ENCODE measurements at regions not wholly inside any gene's neighbourhood (a gene's known extent, or its start where the extent isn't known, plus 50 kb on each side); places are given as distances from the start of the nearest gene placed in this dataset.

- no peak for DNase-seq (ENCODE audit: insufficient read length, low spot score)
- TF ChIP-seq, protein P1, sequence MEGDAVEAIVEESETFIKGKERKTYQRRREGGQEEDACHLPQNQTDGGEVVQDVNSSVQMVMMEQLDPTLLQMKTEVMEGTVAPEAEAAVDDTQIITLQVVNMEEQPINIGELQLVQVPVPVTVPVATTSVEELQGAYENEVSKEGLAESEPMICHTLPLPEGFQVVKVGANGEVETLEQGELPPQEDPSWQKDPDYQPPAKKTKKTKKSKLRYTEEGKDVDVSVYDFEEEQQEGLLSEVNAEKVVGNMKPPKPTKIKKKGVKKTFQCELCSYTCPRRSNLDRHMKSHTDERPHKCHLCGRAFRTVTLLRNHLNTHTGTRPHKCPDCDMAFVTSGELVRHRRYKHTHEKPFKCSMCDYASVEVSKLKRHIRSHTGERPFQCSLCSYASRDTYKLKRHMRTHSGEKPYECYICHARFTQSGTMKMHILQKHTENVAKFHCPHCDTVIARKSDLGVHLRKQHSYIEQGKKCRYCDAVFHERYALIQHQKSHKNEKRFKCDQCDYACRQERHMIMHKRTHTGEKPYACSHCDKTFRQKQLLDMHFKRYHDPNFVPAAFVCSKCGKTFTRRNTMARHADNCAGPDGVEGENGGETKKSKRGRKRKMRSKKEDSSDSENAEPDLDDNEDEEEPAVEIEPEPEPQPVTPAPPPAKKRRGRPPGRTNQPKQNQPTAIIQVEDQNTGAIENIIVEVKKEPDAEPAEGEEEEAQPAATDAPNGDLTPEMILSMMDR (IDR thresholded peaks at IDR 0.05; ENCODE audit: insufficient read depth, missing control alignments) = no peak
- FAIRE-seq = no peak
These were observed 722.3 kb upstream of the FLRT2 start for GRCh38 chr14:84807673-84808072.

GRCh38 chr14:84809158-84809557, 720.8 kb upstream of the FLRT2 start:
- no peak for FAIRE-seq
- no peak for DNase-seq (ENCODE audit: insufficient read length, low spot score)
- TF ChIP-seq, protein P1 (IDR thresholded peaks at IDR 0.05; ENCODE audit: insufficient read depth, missing control alignments) = no peak

DNA sequence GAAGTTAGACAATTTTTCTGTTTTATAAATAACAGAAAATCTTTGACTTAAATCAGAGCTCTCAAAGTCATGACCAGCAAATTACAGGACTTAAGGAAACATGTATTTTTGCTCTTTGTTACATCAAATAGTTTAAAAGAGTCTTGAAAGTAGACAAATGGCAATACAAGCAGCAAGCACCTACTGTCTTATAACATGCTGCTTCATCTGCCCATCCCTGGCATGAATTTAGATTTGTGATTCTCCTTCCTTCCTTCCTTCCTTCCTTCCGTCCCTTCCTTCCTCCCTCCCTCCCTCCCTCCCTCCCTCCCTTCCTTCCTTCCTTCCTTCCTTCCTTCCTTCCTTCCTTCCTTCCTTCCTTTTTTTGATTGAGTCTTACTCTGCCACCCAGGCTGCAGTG, 715.6 kb upstream of the FLRT2 start:
- no peak for FAIRE-seq

DNA sequence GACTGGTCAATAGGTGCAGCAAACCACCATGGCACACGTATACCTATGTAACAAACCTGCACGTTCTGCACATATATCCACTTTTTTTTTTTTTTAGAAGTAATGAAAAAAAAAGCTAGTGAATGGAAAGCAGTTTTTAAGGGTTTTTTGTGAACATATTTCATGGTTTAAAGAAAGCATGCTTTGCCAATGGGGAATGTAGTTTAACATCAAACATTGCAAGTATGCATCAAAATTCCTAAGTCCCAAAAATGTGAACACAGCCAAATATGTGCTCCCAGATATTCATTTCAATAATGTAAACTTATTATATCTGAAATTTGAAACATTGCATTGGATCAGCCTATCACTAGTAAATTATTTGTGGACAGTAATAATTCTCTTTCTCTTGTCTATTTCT, 710.4 kb upstream of the FLRT2 start:
- TF ChIP-seq, protein P1 (IDR thresholded peaks at IDR 0.05; ENCODE audit: insufficient read depth, missing control alignments) = no peak

More for the DNA sequence above, 715.6 kb upstream of the FLRT2 start:
- no peak for DNase-seq (ENCODE audit: insufficient read length, low spot score)
- TF ChIP-seq, protein P1 (IDR thresholded peaks at IDR 0.05; ENCODE audit: insufficient read depth, missing control alignments) = no peak

DNA sequence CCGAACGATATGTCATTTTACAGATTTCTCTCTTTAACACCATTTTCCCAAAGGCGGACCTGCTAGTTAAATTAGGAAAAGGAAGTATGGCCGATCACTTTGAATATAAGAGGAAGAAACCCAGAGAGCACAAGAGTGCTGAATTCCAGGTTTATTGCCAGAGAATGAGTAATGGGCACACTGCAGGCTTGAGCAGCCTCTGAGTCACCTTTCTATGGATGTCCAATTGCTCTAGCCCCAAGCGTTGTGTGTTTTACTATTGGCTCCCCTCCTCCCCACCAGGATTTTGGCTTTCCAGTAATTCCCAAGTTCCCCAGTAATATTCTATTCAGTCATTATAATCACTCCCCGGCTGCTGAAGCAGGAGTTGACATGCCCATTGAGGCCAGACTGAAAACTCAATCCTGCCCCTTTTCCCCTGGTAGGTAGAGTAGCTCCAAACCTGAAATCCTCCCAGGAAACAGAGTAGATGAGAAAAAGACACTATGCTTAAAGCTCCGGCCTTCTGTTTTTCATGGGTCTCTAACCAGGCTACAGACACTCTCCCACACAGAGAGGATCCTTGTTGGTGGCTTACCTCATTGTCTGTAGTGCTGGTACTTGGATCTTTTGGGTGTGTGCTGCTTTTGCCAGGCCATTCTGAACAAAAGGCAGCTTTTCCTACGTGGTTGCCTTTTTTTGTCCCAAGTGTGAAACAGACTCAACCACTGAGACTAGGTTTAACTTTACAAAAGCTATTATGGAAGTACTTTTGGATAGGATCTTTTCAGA, 704.3 kb upstream of the FLRT2 start:
- DNase-seq (ENCODE audit: insufficient read length, low spot score) (no peak), FAIRE-seq (no peak)
- TF ChIP-seq, protein P1 (IDR thresholded peaks at IDR 0.05; ENCODE audit: insufficient read depth, missing control alignments) = no peak

More for the DNA sequence above, 710.4 kb upstream of the FLRT2 start:
- DNase-seq (ENCODE audit: insufficient read length, low spot score) (no peak), FAIRE-seq (no peak)

DNA sequence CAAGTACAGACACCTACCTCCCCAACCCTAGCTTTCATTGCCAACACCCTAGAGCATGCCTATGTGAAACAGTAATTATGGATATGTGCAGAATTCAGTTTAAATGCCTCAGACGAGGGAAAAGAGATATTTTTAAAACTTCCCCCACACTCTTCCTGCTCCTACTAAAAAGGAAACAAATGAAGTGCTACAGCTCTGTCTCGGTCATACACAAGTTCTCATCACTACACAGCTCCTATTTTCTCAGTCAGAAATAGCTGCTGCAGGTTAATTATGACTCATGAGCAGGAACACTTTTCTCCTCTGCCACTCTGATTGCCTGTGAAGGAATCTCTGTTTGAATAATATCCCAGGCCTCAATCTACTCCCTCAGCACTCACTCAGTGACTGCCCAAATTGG, 703.6 kb upstream of the FLRT2 start:
- FAIRE-seq (no peak), DNase-seq (ENCODE audit: insufficient read length, low spot score) (no peak)
- TF ChIP-seq, protein P1 (IDR thresholded peaks at IDR 0.05; ENCODE audit: insufficient read depth, missing control alignments) = no peak

DNA sequence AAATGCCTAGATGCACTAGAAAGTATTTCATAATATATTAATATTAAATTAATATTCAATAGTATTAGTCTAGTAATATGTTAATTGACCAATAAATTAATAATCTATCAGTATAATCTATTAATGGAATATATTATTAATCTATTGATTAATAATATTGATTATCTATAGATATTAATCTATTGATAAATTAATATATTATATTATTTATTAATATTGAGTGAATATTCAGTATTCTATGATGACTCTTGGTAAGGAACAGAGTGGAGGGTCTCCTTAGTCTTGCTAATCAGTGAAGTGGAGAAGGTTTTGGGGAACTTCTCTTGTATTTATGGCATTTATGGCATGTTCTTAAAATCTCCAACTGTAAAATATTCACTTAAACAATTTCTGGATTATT, 679.3 kb upstream of the FLRT2 start:
- DNase-seq (ENCODE audit: insufficient read length, low spot score) (no peak), FAIRE-seq (no peak)
- TF ChIP-seq, protein P1 (IDR thresholded peaks at IDR 0.05; ENCODE audit: insufficient read depth, missing control alignments) = no peak
